ENCODE measurements at regions not wholly inside any gene's neighbourhood (a gene's known extent, or its start where the extent isn't known, plus 50 kb on each side); places are given as distances from the start of the nearest gene placed in this dataset.

DNA sequence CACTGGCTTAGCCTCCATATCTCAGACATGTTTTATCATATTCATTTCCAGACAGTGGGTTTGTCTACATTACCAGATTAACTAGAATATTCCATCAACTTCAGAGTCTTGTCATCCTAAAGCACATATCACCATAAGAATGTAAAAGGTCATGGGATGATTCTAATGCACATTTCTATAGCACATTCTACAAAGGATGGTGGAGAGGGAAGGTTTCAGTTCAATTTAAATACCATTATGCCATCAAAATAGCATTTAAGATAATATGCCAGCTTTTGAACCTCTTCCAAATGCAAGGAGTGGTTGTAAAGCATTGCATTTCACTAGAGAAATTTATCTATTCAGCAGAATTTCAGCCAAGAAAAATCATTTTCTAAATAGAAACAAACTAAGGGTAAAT, 970.5 kb downstream of the TTLL7 start:
- TF ChIP-seq, protein P1, sequence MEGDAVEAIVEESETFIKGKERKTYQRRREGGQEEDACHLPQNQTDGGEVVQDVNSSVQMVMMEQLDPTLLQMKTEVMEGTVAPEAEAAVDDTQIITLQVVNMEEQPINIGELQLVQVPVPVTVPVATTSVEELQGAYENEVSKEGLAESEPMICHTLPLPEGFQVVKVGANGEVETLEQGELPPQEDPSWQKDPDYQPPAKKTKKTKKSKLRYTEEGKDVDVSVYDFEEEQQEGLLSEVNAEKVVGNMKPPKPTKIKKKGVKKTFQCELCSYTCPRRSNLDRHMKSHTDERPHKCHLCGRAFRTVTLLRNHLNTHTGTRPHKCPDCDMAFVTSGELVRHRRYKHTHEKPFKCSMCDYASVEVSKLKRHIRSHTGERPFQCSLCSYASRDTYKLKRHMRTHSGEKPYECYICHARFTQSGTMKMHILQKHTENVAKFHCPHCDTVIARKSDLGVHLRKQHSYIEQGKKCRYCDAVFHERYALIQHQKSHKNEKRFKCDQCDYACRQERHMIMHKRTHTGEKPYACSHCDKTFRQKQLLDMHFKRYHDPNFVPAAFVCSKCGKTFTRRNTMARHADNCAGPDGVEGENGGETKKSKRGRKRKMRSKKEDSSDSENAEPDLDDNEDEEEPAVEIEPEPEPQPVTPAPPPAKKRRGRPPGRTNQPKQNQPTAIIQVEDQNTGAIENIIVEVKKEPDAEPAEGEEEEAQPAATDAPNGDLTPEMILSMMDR (IDR thresholded peaks at IDR 0.05; ENCODE audit: low read depth, low read length), result no peak
- DNase-seq (ENCODE audit: low read depth, low spot score), result no peak
- H3K4me3 ChIP-seq (ENCODE audit: low read depth, low read length), result no peak overlapping the region
- in situ Hi-C loops (cut with HindIII; ENCODE audit: low sequenced_read_pairs), result no loop called here

DNA sequence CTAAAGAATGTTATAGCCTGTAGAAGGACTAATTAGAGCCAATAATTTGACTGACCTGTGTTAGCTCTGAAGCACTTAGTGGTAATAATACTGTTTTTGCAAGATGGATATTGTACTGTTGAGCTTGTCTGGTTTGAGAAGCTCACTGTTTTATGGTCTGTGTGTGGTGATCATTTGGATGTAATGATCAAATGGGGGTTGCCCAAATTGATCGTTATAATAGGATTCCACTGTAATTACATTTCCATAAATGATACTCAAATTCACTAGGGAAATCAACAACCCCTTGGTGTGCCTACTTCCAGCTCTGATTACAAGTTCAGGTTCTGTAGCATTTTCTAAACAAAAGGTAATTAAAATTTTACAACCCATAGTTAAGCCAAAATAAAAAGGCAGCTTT, 971.4 kb downstream of the TTLL7 start:
- H3K4me3 ChIP-seq (ENCODE audit: low read depth, low read length), result no peak overlapping the region
- in situ Hi-C loops (cut with HindIII; ENCODE audit: low sequenced_read_pairs), result no loop called here
- DNase-seq (ENCODE audit: low read depth, low spot score), result no peak
- TF ChIP-seq, protein P1 (IDR thresholded peaks at IDR 0.05; ENCODE audit: low read depth, low read length), result no peak

DNA sequence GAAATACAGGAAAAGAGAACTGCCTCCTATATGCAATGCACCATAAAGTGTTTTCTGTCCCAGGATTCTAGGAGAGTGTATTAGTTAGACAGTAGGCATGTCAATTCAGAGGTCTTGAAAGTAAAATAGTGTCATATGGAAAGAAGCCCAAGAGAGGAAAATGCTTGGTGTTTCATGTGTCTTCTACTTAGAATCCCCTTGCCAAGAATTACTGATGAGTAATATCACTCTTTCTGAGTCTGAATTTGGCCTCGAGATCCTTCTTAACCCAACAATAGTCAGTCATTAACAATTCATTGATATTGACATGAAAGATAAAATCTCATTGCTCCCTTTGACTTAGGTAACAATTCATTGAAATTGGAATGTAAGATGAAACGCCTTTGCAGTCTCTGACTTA, 972.2 kb downstream of the TTLL7 start:
- in situ Hi-C loops (cut with HindIII; ENCODE audit: low sequenced_read_pairs), result no loop called here
- no peak overlapping the region for H3K4me3 ChIP-seq (ENCODE audit: low read depth, low read length)
- TF ChIP-seq, protein P1 (IDR thresholded peaks at IDR 0.05; ENCODE audit: low read depth, low read length), result no peak
- peak; percentile 12 for DNase-seq (ENCODE audit: low read depth, low spot score)

DNA sequence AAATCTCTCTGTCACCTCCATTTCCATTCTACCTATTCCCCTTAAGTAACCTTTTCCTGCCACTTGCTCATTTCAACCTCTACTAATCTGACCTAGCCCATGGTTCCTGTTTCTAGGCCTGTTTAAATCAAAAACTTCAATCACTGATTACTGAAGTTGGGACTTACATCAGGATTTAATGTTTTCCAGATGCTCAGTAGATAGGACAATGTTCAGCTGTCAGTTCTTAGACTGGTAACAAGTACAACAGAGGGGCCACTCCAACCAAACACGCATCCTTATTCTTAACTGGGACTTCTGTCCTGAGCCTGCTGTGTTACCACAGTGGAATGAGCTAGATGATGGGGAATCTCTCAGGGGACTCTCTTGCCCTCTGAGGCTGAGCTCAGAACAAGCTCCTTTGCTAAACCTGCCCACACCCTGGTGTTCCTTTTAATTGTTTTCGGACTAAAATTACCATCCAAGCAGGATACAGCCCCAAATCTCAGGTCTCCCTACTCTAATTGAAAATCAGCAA, 974.6 kb downstream of the TTLL7 start:
- H3K4me3 ChIP-seq (ENCODE audit: low read depth, low read length), result no peak overlapping the region
- in situ Hi-C loops (cut with HindIII; ENCODE audit: low sequenced_read_pairs), result no loop called here
- TF ChIP-seq, protein P1 (IDR thresholded peaks at IDR 0.05; ENCODE audit: low read depth, low read length), result no peak
- DNase-seq (ENCODE audit: low read depth, low spot score), result no peak

DNA sequence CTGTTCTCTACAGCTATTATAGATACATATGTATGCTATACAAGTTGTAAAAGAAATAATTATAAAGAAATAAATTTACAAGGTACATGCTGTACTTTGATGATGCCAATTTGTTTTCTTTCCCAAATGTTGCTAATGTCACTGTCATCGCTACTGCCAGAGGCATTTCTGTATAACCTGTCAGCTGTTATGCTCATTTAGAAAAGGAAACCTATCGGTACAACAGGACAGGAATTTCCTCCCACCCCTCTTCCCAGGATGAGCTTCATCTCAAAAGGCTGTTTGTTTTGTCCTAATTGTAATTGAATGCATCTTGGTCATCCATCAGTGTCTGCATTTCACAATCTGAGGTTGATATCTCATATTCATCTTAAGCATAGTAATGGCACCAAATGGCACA, 975.7 kb downstream of the TTLL7 start:
- no peak for DNase-seq (ENCODE audit: low read depth, low spot score)
- TF ChIP-seq, protein P1 (IDR thresholded peaks at IDR 0.05; ENCODE audit: low read depth, low read length), result no peak
- no peak overlapping the region for H3K4me3 ChIP-seq (ENCODE audit: low read depth, low read length)
- in situ Hi-C loops (cut with HindIII; ENCODE audit: low sequenced_read_pairs), result no loop called here

DNA sequence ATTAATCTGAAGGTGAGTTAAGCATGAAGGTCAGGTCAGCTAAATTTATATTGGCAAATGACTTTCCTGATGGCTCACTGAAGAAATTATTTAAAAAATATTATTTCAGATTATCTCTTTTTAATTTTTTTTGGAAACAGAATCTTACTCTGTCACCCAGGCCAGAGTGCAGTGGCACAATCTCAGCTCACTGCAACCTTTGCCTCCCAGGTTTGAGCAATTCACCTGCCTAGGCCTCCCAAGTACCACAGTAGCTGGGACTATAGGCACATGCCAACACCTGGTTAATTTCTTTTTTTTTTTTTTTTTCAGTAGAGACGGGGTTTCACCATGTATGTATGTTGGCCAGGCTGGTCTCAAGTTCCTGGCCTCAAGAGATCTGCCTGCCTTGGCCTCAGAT, 976.7 kb downstream of the TTLL7 start:
- in situ Hi-C loops (cut with HindIII; ENCODE audit: low sequenced_read_pairs), result no loop called here
- TF ChIP-seq, protein P1 (IDR thresholded peaks at IDR 0.05; ENCODE audit: low read depth, low read length), result no peak
- H3K4me3 ChIP-seq (ENCODE audit: low read depth, low read length), result no peak overlapping the region
- DNase-seq (ENCODE audit: low read depth, low spot score), result no peak

DNA sequence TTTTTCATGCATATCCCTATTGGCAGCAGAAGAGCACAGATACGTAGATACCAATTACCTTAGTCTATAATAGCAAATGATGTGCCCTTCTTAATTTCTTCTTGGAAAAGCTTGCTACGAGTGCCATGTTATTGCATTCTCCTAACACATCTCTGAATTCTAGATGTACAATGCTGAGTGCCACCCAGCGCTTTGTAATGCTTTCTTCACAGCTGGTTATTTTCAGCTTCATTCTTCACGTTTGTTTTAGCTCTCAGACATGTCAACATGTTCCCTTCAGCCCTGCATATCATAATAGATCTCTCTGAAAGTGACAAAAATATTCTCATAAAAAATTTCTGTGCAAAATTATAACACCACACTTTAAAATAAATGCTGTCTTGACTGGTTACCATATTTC, 981.2 kb downstream of the TTLL7 start:
- in situ Hi-C loops (cut with HindIII; ENCODE audit: low sequenced_read_pairs), result no loop called here
- TF ChIP-seq, protein P1 (IDR thresholded peaks at IDR 0.05; ENCODE audit: low read depth, low read length), result no peak

More for the DNA sequence above, 981.2 kb downstream of the TTLL7 start:
- no peak for DNase-seq (ENCODE audit: low read depth, low spot score)
- no peak overlapping the region for H3K4me3 ChIP-seq (ENCODE audit: low read depth, low read length)

All from astrocyte of the spinal cord (primary cell).